ENCODE measurements at regions not wholly inside any gene's neighbourhood (a gene's known extent, or its start where the extent isn't known, plus 50 kb on each side); places are given as distances from the start of the nearest gene placed in this dataset.

DNA sequence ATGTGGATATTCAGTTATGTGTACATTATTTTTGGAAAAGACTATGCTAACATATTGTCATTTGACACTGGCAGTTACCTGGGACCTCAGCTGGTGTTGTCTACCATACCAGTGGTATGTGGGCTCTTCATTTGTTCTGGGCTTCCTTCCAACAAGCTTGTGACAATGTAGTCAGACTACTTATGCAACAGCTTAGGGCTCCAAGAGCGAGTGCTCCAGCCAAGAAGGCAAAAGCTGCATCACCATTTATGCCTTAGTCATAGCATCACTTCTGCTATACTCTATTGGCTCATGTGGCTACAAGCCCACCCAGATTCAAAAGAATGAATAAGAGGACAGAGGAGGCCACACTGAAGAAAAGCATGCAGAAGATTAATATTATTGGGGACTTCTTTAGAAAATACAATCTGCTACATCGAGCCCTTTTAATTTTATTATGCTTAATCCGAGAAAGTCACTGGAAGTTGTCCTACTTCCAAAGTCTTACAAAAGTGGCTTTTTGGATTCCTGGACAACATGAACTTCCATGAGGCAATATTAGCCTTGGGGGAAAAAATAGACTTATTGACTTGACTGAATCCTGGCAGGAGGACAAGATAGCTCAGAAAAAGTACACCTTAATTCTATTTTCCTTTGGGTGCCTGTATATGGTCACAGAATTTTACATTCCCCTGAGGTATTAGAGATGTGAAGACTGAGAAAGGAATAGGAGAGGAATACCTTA lies 529.4 kb upstream of the HTR2A start:
- Histone ChIP-seq H3K4me3 (no peak overlapping the region), H3K27ac (no peak overlapping the region), H3K27me3 (no peaks in the 10 kb centered on the region), H3K4me1 (no peaks in the 10 kb centered on the region), H3K36me3 (ENCODE audit: low read depth, missing control alignments) (no peaks in the 10 kb centered on the region), H3K9me3 (no peaks in the 10 kb centered on the region)
- TF ChIP-seq, protein P1, sequence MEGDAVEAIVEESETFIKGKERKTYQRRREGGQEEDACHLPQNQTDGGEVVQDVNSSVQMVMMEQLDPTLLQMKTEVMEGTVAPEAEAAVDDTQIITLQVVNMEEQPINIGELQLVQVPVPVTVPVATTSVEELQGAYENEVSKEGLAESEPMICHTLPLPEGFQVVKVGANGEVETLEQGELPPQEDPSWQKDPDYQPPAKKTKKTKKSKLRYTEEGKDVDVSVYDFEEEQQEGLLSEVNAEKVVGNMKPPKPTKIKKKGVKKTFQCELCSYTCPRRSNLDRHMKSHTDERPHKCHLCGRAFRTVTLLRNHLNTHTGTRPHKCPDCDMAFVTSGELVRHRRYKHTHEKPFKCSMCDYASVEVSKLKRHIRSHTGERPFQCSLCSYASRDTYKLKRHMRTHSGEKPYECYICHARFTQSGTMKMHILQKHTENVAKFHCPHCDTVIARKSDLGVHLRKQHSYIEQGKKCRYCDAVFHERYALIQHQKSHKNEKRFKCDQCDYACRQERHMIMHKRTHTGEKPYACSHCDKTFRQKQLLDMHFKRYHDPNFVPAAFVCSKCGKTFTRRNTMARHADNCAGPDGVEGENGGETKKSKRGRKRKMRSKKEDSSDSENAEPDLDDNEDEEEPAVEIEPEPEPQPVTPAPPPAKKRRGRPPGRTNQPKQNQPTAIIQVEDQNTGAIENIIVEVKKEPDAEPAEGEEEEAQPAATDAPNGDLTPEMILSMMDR (IDR thresholded peaks at IDR 0.05), result no peak
- no peak for TF ChIP-seq POLR2A (IDR thresholded peaks at IDR 0.05)
- 77 to 88% methylated on average over 3 of the region's 3 CpGs for WGBS, 2 donors
- intact Hi-C loops (cut with DNase I; ENCODE audit: low total_unique reads), result no loop called here
- DNase-seq, result no peak

DNA sequence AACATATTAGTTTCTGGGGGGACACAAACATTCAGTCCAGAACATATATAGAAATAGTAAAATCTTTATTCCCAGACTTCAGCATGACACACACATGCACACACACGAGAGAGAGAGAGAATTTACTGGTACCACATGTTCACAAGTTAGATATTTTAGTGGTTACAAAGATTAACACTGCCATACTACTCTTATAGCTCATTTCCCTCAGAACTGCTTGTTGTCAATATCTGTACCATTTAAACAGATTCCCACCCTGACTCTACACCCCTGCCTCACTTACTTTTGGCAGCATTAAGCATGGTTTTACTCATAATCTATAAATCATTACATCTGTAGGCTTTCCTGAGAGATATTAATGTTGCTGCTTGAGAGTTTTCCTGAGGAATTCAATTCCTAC lies 524.7 kb upstream of the HTR2A start:
- no peaks in the 10 kb centered on the region for H3K27me3 ChIP-seq
- no peaks in the 10 kb centered on the region for H3K36me3 ChIP-seq (ENCODE audit: low read depth, missing control alignments)
- intact Hi-C loops (cut with DNase I; ENCODE audit: low total_unique reads), result no loop called here
- TF ChIP-seq, protein P1 (IDR thresholded peaks at IDR 0.05), result no peak
- no peak for TF ChIP-seq POLR2A (IDR thresholded peaks at IDR 0.05)
- no peak for DNase-seq
- H3K9me3 ChIP-seq, result no peaks in the 10 kb centered on the region
- H3K27ac ChIP-seq, result no peak overlapping the region
- H3K4me3 ChIP-seq, result no peak overlapping the region
- no peaks in the 10 kb centered on the region for H3K4me1 ChIP-seq
- 70 to 79% methylated on average over 1 of the region's 1 CpG for WGBS, 2 donors

DNA sequence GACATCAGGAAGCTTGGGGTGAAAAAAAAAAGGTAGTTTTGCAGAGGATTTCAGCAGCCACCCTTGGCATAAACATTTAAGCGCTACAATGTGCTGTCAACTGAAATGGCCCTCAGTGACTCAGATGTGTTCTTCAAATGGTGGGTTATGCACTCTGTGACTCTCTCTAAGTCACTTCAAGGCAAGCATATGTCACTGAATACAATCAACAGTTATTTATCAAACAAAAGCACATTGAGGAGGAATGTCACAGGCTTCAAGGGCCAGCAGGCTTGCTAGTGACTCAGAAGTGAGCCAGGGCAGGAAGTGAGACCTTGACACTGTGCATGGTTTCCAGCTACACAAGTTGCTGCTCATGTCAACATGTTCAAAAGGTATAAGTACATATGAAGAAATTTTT lies 523.7 kb upstream of the HTR2A start:
- intact Hi-C loops (cut with DNase I; ENCODE audit: low total_unique reads), result no loop called here
- no peaks in the 10 kb centered on the region for H3K27me3 ChIP-seq
- no peaks in the 10 kb centered on the region for H3K9me3 ChIP-seq
- 88 to 97% methylated on average over 1 of the region's 1 CpG for whole genome bisulfite sequencing, 2 donors
- H3K4me1 ChIP-seq, result no peaks in the 10 kb centered on the region
- H3K27ac ChIP-seq, result no peak overlapping the region
- no peaks in the 10 kb centered on the region for H3K36me3 ChIP-seq (ENCODE audit: low read depth, missing control alignments)
- no peak overlapping the region for H3K4me3 ChIP-seq
- no peak for TF ChIP-seq POLR2A (IDR thresholded peaks at IDR 0.05)
- TF ChIP-seq, protein P1 (IDR thresholded peaks at IDR 0.05), result no peak
- no peak for DNase-seq

DNA sequence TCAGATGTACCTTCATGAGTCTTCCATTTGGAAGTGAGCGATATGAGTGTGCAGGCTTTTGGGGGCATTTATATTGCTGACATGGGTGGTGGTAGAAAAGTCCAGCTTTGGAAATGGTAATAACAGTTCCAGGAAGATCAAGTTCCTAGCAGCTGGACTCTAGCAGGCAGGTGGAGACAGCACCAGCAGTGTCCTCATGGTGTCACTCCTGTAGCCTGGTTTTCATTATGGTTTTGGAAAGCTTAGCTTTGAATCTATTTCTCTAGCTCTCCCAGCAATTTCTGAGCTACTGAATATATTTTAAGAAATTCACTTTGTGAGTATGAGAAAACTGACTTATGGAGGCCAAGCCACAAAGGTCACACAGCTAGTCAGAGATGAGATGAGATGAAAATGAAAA lies 523.2 kb upstream of the HTR2A start:
- intact Hi-C loops (cut with DNase I; ENCODE audit: low total_unique reads), result no loop called here

More for the DNA sequence above, 523.2 kb upstream of the HTR2A start:
- no peak for DNase-seq
- Histone ChIP-seq H3K4me3 (no peak overlapping the region), H3K4me1 (no peaks in the 10 kb centered on the region), H3K27me3 (no peaks in the 10 kb centered on the region), H3K9me3 (no peaks in the 10 kb centered on the region), H3K36me3 (ENCODE audit: low read depth, missing control alignments) (no peaks in the 10 kb centered on the region), H3K27ac (no peak overlapping the region)
- TF ChIP-seq POLR2A (IDR thresholded peaks at IDR 0.05), result no peak
- TF ChIP-seq, protein P1 (IDR thresholded peaks at IDR 0.05), result no peak
- 38 to 47% methylated on average over 1 of the region's 1 CpG for WGBS, 2 donors
